ENCODE measurements at regions not wholly inside any gene's neighbourhood (a gene's known extent, or its start where the extent isn't known, plus 50 kb on each side); places are given as distances from the start of the nearest gene placed in this dataset.

GRCh38 chr15:70172124-70172523, 74.4 kb upstream of the TLE3 start:
- no peaks in the 10 kb centered on the region for H3K36me3 ChIP-seq
- no peak for DNase-seq (ENCODE audit: low spot score)
- intact Hi-C loops (cut with DNase I): no loop called here
- H3K4me1 ChIP-seq (replicated peaks): no peaks in the 10 kb centered on the region
- no peaks in the 10 kb centered on the region for H3K9me3 ChIP-seq
- H3K4me3 ChIP-seq: no peak overlapping the region
- no peaks in the 10 kb centered on the region for H3K27me3 ChIP-seq (replicated peaks; ENCODE audit: insufficient read depth)
- no peak for TF ChIP-seq CTCF (IDR thresholded peaks at IDR 0.05)
- no peak for TF ChIP-seq POLR2AphosphoS5 (IDR thresholded peaks at IDR 0.05)
- no peak for TF ChIP-seq POLR2A (IDR thresholded peaks at IDR 0.05)
- WGBS: 81% methylated on average over 2 of the region's 2 CpGs
- H3K27ac ChIP-seq: no peak overlapping the region

GRCh38 chr15:70171256-70171886, 73.7 kb upstream of the TLE3 start:
- WGBS: 74% methylated on average over 10 of the region's 10 CpGs
- Histone ChIP-seq H3K9me3 (no peaks in the 10 kb centered on the region), H3K27ac (no peak overlapping the region), H3K27me3 (replicated peaks; ENCODE audit: insufficient read depth) (no peaks in the 10 kb centered on the region), H3K4me3 (no peak overlapping the region), H3K4me1 (replicated peaks) (no peaks in the 10 kb centered on the region), H3K36me3 (no peaks in the 10 kb centered on the region)
- DNase-seq (ENCODE audit: low spot score): no peak
- intact Hi-C loops (cut with DNase I): no loop called here
- TF ChIP-seq POLR2A (IDR thresholded peaks at IDR 0.05): no peak
- TF ChIP-seq CTCF (IDR thresholded peaks at IDR 0.05): no peak
- TF ChIP-seq POLR2AphosphoS5 (IDR thresholded peaks at IDR 0.05): no peak

GRCh38 chr15:70170096-70170699, 72.5 kb upstream of the TLE3 start:
- H3K36me3 ChIP-seq: no peaks in the 10 kb centered on the region
- intact Hi-C loops (cut with DNase I): no loop called here
- H3K4me3 ChIP-seq: no peak overlapping the region
- H3K9me3 ChIP-seq: no peaks in the 10 kb centered on the region
- H3K4me1 ChIP-seq (replicated peaks): no peaks in the 10 kb centered on the region
- no peak for DNase-seq (ENCODE audit: low spot score)
- 92% methylated on average over 10 of the region's 10 CpGs for WGBS
- H3K27ac ChIP-seq: no peak overlapping the region
- no peaks in the 10 kb centered on the region for H3K27me3 ChIP-seq (replicated peaks; ENCODE audit: insufficient read depth)
- TF ChIP-seq POLR2A (IDR thresholded peaks at IDR 0.05) (no peak), POLR2AphosphoS5 (IDR thresholded peaks at IDR 0.05) (no peak), CTCF (IDR thresholded peaks at IDR 0.05) (no peak)

GRCh38 chr15:70169147-70169546, 71.4 kb upstream of the TLE3 start:
- no peaks in the 10 kb centered on the region for H3K9me3 ChIP-seq
- no peak for DNase-seq (ENCODE audit: low spot score)
- no peaks in the 10 kb centered on the region for H3K4me1 ChIP-seq (replicated peaks)
- intact Hi-C loops (cut with DNase I): no loop called here
- H3K36me3 ChIP-seq: no peaks in the 10 kb centered on the region
- TF ChIP-seq POLR2A (IDR thresholded peaks at IDR 0.05): no peak
- no peaks in the 10 kb centered on the region for H3K27me3 ChIP-seq (replicated peaks; ENCODE audit: insufficient read depth)
- H3K4me3 ChIP-seq: no peak overlapping the region
- 96% methylated on average over 3 of the region's 3 CpGs for WGBS
- H3K27ac ChIP-seq: no peak overlapping the region

GRCh38 chr15:70167155-70167554, 69.4 kb upstream of the TLE3 start:
- TF ChIP-seq POLR2AphosphoS5 (IDR thresholded peaks at IDR 0.05) (no peak), POLR2A (IDR thresholded peaks at IDR 0.05) (no peak), CTCF (IDR thresholded peaks at IDR 0.05) (no peak)
- Histone ChIP-seq H3K4me3 (no peak overlapping the region), H3K4me1 (replicated peaks) (no peaks in the 10 kb centered on the region), H3K36me3 (no peaks in the 10 kb centered on the region), H3K27me3 (replicated peaks; ENCODE audit: insufficient read depth) (no peaks in the 10 kb centered on the region), H3K9me3 (no peaks in the 10 kb centered on the region), H3K27ac (no peak overlapping the region)
- WGBS: 67% methylated on average over 3 of the region's 3 CpGs
- no peak for DNase-seq (ENCODE audit: low spot score)
- intact Hi-C loops (cut with DNase I): no loop called here

Measured in prostate gland (tissue), 2 donors.